Testis (tissue), 2 donors: ENCODE measurements at regions not wholly inside any gene's neighbourhood (a gene's known extent, or its start where the extent isn't known, plus 50 kb on each side); places are given as distances from the start of the nearest gene placed in this dataset.

Experiments
- POLR2A ChIP-seq: fragments of 450-650 bp; IDR thresholded peaks from one replicate; pipeline ENCODE4 v1.6.1; 2017; ENCODE audit warnings: antibody characterized with exemption, mild to moderate bottlenecking, moderate library complexity
- TF ChIP-seq, protein P1 (sequence below), 3 experiments: fragments of 450-650 bp in 2 of 3; fragments of 200-600 bp in 1 of 3; sonication (generic) in 1 of 3; IDR thresholded peaks; one replicate each; pipeline ENCODE4 v1.5.1; 2016 to 2019; ENCODE audit warnings: antibody characterized with exemption in 3 of 3, mild to moderate bottlenecking in 2 of 3, moderate library complexity in 1 of 3

DNA sequence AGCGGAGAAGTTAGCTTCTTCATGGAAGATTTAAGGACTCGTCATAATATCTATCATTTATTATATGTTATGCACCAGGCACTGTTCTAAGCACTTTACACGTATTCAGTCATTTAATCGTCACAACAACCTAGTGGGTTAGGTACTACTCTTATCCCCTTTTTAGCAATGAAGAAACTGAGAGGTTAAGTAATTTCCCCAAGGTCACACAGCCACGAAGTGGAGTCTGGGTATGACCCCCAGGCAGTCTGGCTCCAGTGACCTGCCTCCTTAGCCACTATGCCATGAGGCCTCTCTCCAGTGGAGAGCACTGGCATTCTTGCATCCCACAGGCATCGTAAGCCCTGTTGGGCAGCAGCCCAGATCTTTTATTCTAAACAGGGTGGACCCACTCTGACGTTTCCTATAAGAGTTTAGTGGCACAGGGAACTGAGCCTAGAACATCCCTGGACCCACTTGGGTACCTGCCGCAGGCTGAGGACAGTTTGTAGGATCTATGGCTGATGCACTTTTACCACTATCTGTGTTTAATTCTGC is 123.0 kb downstream of the NAV1 start:
- TF ChIP-seq, protein P1, sequence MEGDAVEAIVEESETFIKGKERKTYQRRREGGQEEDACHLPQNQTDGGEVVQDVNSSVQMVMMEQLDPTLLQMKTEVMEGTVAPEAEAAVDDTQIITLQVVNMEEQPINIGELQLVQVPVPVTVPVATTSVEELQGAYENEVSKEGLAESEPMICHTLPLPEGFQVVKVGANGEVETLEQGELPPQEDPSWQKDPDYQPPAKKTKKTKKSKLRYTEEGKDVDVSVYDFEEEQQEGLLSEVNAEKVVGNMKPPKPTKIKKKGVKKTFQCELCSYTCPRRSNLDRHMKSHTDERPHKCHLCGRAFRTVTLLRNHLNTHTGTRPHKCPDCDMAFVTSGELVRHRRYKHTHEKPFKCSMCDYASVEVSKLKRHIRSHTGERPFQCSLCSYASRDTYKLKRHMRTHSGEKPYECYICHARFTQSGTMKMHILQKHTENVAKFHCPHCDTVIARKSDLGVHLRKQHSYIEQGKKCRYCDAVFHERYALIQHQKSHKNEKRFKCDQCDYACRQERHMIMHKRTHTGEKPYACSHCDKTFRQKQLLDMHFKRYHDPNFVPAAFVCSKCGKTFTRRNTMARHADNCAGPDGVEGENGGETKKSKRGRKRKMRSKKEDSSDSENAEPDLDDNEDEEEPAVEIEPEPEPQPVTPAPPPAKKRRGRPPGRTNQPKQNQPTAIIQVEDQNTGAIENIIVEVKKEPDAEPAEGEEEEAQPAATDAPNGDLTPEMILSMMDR (IDR thresholded peaks at IDR 0.05), result no peak
- no peak for TF ChIP-seq POLR2A
